ENCODE measurements at regions not wholly inside any gene's neighbourhood (a gene's known extent, or its start where the extent isn't known, plus 50 kb on each side); places are given as distances from the start of the nearest gene placed in this dataset.

GRCh38 chr3:184472723-184473428 lies 88.7 kb upstream of the EPHB3 start:
- Histone ChIP-seq H3K36me3 (ENCODE audit: control insufficient read depth in 1 of 2, insufficient read depth in 2 of 2, low read length in 2 of 2) (no peaks in the 10 kb centered on the region), H3K9me3 (ENCODE audit: control insufficient read depth in 1 of 2, low read length in 2 of 2) (no peaks in the 10 kb centered on the region), H3K9ac (ENCODE audit: low read depth in 1 of 2, low read length in 2 of 2) (no peak overlapping the region), H3K4me3 (ENCODE audit: low read depth in 1 of 2, low read length in 2 of 2) (no peak overlapping the region), H3K4me1 (ENCODE audit: control insufficient read depth in 1 of 2, insufficient read depth in 2 of 2, low read length in 2 of 2) (no peaks in the 10 kb centered on the region), H3K27me3 (ENCODE audit: control insufficient read depth in 1 of 2, insufficient read depth in 2 of 2, low read length in 2 of 2) (no peaks in the 10 kb centered on the region), H3K27ac (ENCODE audit: low read depth, low read length) (no peak overlapping the region)

GRCh38 chr3:184474897-184475296 lies 86.7 kb upstream of the EPHB3 start:
- no peaks in the 10 kb centered on the region for H3K27me3 ChIP-seq (ENCODE audit: control insufficient read depth in 1 of 2, insufficient read depth in 2 of 2, low read length in 2 of 2)
- H3K27ac ChIP-seq (ENCODE audit: low read depth, low read length) = no peak overlapping the region
- H3K36me3 ChIP-seq (ENCODE audit: control insufficient read depth in 1 of 2, insufficient read depth in 2 of 2, low read length in 2 of 2) = no peaks in the 10 kb centered on the region
- H3K4me1 ChIP-seq (ENCODE audit: control insufficient read depth in 1 of 2, insufficient read depth in 2 of 2, low read length in 2 of 2) = no peaks in the 10 kb centered on the region
- no peaks in the 10 kb centered on the region for H3K9me3 ChIP-seq (ENCODE audit: control insufficient read depth in 1 of 2, low read length in 2 of 2)
- H3K4me3 ChIP-seq (ENCODE audit: low read depth in 1 of 2, low read length in 2 of 2) = no peak overlapping the region
- no peak overlapping the region for H3K9ac ChIP-seq (ENCODE audit: low read depth in 1 of 2, low read length in 2 of 2)

GRCh38 chr3:184477940-184478339 lies 83.6 kb upstream of the EPHB3 start:
- Histone ChIP-seq H3K9ac (ENCODE audit: low read depth in 1 of 2, low read length in 2 of 2) (no peak overlapping the region), H3K36me3 (ENCODE audit: control insufficient read depth in 1 of 2, insufficient read depth in 2 of 2, low read length in 2 of 2) (no peaks in the 10 kb centered on the region), H3K27me3 (ENCODE audit: control insufficient read depth in 1 of 2, insufficient read depth in 2 of 2, low read length in 2 of 2) (peaks cover 0 to 8% of the 10 kb centered on the region in 2 donors), H3K4me3 (ENCODE audit: low read depth in 1 of 2, low read length in 2 of 2) (no peak overlapping the region), H3K9me3 (ENCODE audit: control insufficient read depth in 1 of 2, low read length in 2 of 2) (no peaks in the 10 kb centered on the region), H3K27ac (ENCODE audit: low read depth, low read length) (no peak overlapping the region), H3K4me1 (ENCODE audit: control insufficient read depth in 1 of 2, insufficient read depth in 2 of 2, low read length in 2 of 2) (peaks cover 0 to 5% of the 10 kb centered on the region in 2 donors)

GRCh38 chr3:184479426-184480126 lies 82.0 kb upstream of the EPHB3 start:
- no peak overlapping the region for H3K27ac ChIP-seq (ENCODE audit: low read depth, low read length)
- H3K4me1 ChIP-seq (ENCODE audit: control insufficient read depth in 1 of 2, insufficient read depth in 2 of 2, low read length in 2 of 2) = peaks cover 0 to 5% of the 10 kb centered on the region in 2 donors
- no peak overlapping the region for H3K9ac ChIP-seq (ENCODE audit: low read depth in 1 of 2, low read length in 2 of 2)
- no peak overlapping the region for H3K4me3 ChIP-seq (ENCODE audit: low read depth in 1 of 2, low read length in 2 of 2)
- no peaks in the 10 kb centered on the region for H3K9me3 ChIP-seq (ENCODE audit: control insufficient read depth in 1 of 2, low read length in 2 of 2)
- H3K36me3 ChIP-seq (ENCODE audit: control insufficient read depth in 1 of 2, insufficient read depth in 2 of 2, low read length in 2 of 2) = no peaks in the 10 kb centered on the region
- H3K27me3 ChIP-seq (ENCODE audit: control insufficient read depth in 1 of 2, insufficient read depth in 2 of 2, low read length in 2 of 2) = peaks cover 0 to 8% of the 10 kb centered on the region in 2 donors

- H3K4me3 ChIP-seq (ENCODE audit: low read depth in 1 of 2, low read length in 2 of 2) = no peak overlapping the region
- no peaks in the 10 kb centered on the region for H3K9me3 ChIP-seq (ENCODE audit: control insufficient read depth in 1 of 2, low read length in 2 of 2)
- no peaks in the 10 kb centered on the region for H3K36me3 ChIP-seq (ENCODE audit: control insufficient read depth in 1 of 2, insufficient read depth in 2 of 2, low read length in 2 of 2)
- peaks cover 0 to 8% of the 10 kb centered on the region in 2 donors for H3K27me3 ChIP-seq (ENCODE audit: control insufficient read depth in 1 of 2, insufficient read depth in 2 of 2, low read length in 2 of 2)
- H3K4me1 ChIP-seq (ENCODE audit: control insufficient read depth in 1 of 2, insufficient read depth in 2 of 2, low read length in 2 of 2) = peaks cover 0 to 5% of the 10 kb centered on the region in 2 donors
- no peak overlapping the region for H3K9ac ChIP-seq (ENCODE audit: low read depth in 1 of 2, low read length in 2 of 2)
- H3K27ac ChIP-seq (ENCODE audit: low read depth, low read length) = no peak overlapping the region
Observed at GRCh38 chr3:184480831-184481230, 80.8 kb upstream of the EPHB3 start.

GRCh38 chr3:184481984-184482671 lies 79.5 kb upstream of the EPHB3 start:
- Histone ChIP-seq H3K4me3 (ENCODE audit: low read depth in 1 of 2, low read length in 2 of 2) (no peak overlapping the region), H3K27ac (ENCODE audit: low read depth, low read length) (no peak overlapping the region), H3K4me1 (ENCODE audit: control insufficient read depth in 1 of 2, insufficient read depth in 2 of 2, low read length in 2 of 2) (peaks cover 0 to 5% of the 10 kb centered on the region in 2 donors), H3K27me3 (ENCODE audit: control insufficient read depth in 1 of 2, insufficient read depth in 2 of 2, low read length in 2 of 2) (peaks cover 0 to 8% of the 10 kb centered on the region in 2 donors), H3K9ac (ENCODE audit: low read depth in 1 of 2, low read length in 2 of 2) (no peak overlapping the region), H3K9me3 (ENCODE audit: control insufficient read depth in 1 of 2, low read length in 2 of 2) (no peaks in the 10 kb centered on the region), H3K36me3 (ENCODE audit: control insufficient read depth in 1 of 2, insufficient read depth in 2 of 2, low read length in 2 of 2) (no peaks in the 10 kb centered on the region)

GRCh38 chr3:184485241-184485640 lies 76.3 kb upstream of the EPHB3 start:
- Histone ChIP-seq H3K36me3 (ENCODE audit: control insufficient read depth in 1 of 2, insufficient read depth in 2 of 2, low read length in 2 of 2) (no peaks in the 10 kb centered on the region), H3K4me1 (ENCODE audit: control insufficient read depth in 1 of 2, insufficient read depth in 2 of 2, low read length in 2 of 2) (peaks cover 0 to 5% of the 10 kb centered on the region in 2 donors), H3K9me3 (ENCODE audit: control insufficient read depth in 1 of 2, low read length in 2 of 2) (no peaks in the 10 kb centered on the region), H3K27ac (ENCODE audit: low read depth, low read length) (no peak overlapping the region), H3K9ac (ENCODE audit: low read depth in 1 of 2, low read length in 2 of 2) (no peak overlapping the region), H3K27me3 (ENCODE audit: control insufficient read depth in 1 of 2, insufficient read depth in 2 of 2, low read length in 2 of 2) (peaks cover 18 to 21% of the 10 kb centered on the region in 2 donors), H3K4me3 (ENCODE audit: low read depth in 1 of 2, low read length in 2 of 2) (no peak overlapping the region)

GRCh38 chr3:184485906-184486305 lies 75.7 kb upstream of the EPHB3 start:
- Histone ChIP-seq H3K4me3 (ENCODE audit: low read depth in 1 of 2, low read length in 2 of 2) (no peak overlapping the region), H3K9ac (ENCODE audit: low read depth in 1 of 2, low read length in 2 of 2) (no peak overlapping the region), H3K27ac (ENCODE audit: low read depth, low read length) (no peak overlapping the region), H3K27me3 (ENCODE audit: control insufficient read depth in 1 of 2, insufficient read depth in 2 of 2, low read length in 2 of 2) (peaks cover 18 to 24% of the 10 kb centered on the region in 2 donors), H3K36me3 (ENCODE audit: control insufficient read depth in 1 of 2, insufficient read depth in 2 of 2, low read length in 2 of 2) (no peaks in the 10 kb centered on the region), H3K9me3 (ENCODE audit: control insufficient read depth in 1 of 2, low read length in 2 of 2) (no peaks in the 10 kb centered on the region), H3K4me1 (ENCODE audit: control insufficient read depth in 1 of 2, insufficient read depth in 2 of 2, low read length in 2 of 2) (peaks cover 4 to 9% of the 10 kb centered on the region in 2 donors)

GRCh38 chr3:184486614-184487013 lies 75.0 kb upstream of the EPHB3 start:
- Histone ChIP-seq H3K9me3 (ENCODE audit: control insufficient read depth in 1 of 2, low read length in 2 of 2) (no peaks in the 10 kb centered on the region), H3K36me3 (ENCODE audit: control insufficient read depth in 1 of 2, insufficient read depth in 2 of 2, low read length in 2 of 2) (no peaks in the 10 kb centered on the region), H3K27me3 (ENCODE audit: control insufficient read depth in 1 of 2, insufficient read depth in 2 of 2, low read length in 2 of 2) (peaks cover 18 to 30% of the 10 kb centered on the region in 2 donors), H3K27ac (ENCODE audit: low read depth, low read length) (no peak overlapping the region), H3K4me1 (ENCODE audit: control insufficient read depth in 1 of 2, insufficient read depth in 2 of 2, low read length in 2 of 2) (peaks cover 4 to 16% of the 10 kb centered on the region in 2 donors), H3K9ac (ENCODE audit: low read depth in 1 of 2, low read length in 2 of 2) (no peak overlapping the region), H3K4me3 (ENCODE audit: low read depth in 1 of 2, low read length in 2 of 2) (no peak overlapping the region)

GRCh38 chr3:184488577-184488976 lies 73.0 kb upstream of the EPHB3 start:
- no peak overlapping the region for H3K9ac ChIP-seq (ENCODE audit: low read depth in 1 of 2, low read length in 2 of 2)
- no peaks in the 10 kb centered on the region for H3K36me3 ChIP-seq (ENCODE audit: control insufficient read depth in 1 of 2, insufficient read depth in 2 of 2, low read length in 2 of 2)
- no peak overlapping the region for H3K27ac ChIP-seq (ENCODE audit: low read depth, low read length)
- peaks cover 27 to 44% of the 10 kb centered on the region in 2 donors for H3K27me3 ChIP-seq (ENCODE audit: control insufficient read depth in 1 of 2, insufficient read depth in 2 of 2, low read length in 2 of 2)
- peaks cover 4 to 11% of the 10 kb centered on the region in 2 donors for H3K4me1 ChIP-seq (ENCODE audit: control insufficient read depth in 1 of 2, insufficient read depth in 2 of 2, low read length in 2 of 2)
- H3K9me3 ChIP-seq (ENCODE audit: control insufficient read depth in 1 of 2, low read length in 2 of 2) = no peaks in the 10 kb centered on the region
- H3K4me3 ChIP-seq (ENCODE audit: low read depth in 1 of 2, low read length in 2 of 2) = no peak overlapping the region

All from duodenal mucosa (tissue), 2 donors.